AG10803 (cell line): ENCODE measurements at regions not wholly inside any gene's neighbourhood (a gene's known extent, or its start where the extent isn't known, plus 50 kb on each side); places are given as distances from the start of the nearest gene placed in this dataset.

Source experiments
- DNase-seq: peaks from one replicate; pipeline ENCODE4 v3.0.0; 2010; ENCODE audit warnings: low read depth
- H3K4me3 ChIP-seq: 2 replicates; pipeline ENCODE4 v1.5.1; 2011; ENCODE audit warnings: mild to moderate bottlenecking, low read length, control low read depth
- TF ChIP-seq, protein P1 (sequence below): conservative IDR thresholded peaks from 2 replicates; pipeline ENCODE4 v1.5.1; 2011; ENCODE audit warnings: mild to moderate bottlenecking, low read length, control low read depth, inconsistent platforms

GRCh38 chr4:160675550-160675949, 1488.2 kb downstream of the FSTL5 start:
- no peak for DNase-seq
- H3K4me3 ChIP-seq: no peak overlapping the region
- TF ChIP-seq, protein P1, sequence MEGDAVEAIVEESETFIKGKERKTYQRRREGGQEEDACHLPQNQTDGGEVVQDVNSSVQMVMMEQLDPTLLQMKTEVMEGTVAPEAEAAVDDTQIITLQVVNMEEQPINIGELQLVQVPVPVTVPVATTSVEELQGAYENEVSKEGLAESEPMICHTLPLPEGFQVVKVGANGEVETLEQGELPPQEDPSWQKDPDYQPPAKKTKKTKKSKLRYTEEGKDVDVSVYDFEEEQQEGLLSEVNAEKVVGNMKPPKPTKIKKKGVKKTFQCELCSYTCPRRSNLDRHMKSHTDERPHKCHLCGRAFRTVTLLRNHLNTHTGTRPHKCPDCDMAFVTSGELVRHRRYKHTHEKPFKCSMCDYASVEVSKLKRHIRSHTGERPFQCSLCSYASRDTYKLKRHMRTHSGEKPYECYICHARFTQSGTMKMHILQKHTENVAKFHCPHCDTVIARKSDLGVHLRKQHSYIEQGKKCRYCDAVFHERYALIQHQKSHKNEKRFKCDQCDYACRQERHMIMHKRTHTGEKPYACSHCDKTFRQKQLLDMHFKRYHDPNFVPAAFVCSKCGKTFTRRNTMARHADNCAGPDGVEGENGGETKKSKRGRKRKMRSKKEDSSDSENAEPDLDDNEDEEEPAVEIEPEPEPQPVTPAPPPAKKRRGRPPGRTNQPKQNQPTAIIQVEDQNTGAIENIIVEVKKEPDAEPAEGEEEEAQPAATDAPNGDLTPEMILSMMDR: no peak

- no peak for DNase-seq
- TF ChIP-seq, protein P1: no peak
- H3K4me3 ChIP-seq: no peak overlapping the region
These were observed 1478.1 kb downstream of the FSTL5 start for GRCh38 chr4:160685729-160686128.

DNA sequence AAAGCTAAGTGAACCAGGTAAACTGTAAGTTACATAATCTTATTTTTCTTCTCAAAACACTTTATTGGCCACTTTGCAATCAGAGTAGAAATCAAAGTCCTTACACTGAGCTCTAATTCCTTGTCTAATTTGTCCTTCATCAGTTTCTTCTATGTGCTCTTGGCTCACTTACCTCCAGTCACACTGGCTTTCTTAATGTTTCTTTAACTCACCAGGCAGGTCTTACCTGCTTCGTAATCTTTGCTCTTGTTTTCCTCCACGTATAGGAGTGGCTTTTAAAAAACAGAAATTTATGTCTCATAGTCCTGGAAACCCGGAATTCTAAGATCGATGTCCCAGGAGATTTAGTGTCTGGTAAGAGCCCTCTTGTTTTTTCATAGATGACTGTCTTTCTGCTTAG, 1462.1 kb downstream of the FSTL5 start:
- no peak overlapping the region for H3K4me3 ChIP-seq
- TF ChIP-seq, protein P1: no peak
- DNase-seq: no peak

GRCh38 chr4:160709026-160709425, 1454.8 kb downstream of the FSTL5 start:
- TF ChIP-seq, protein P1: no peak
- no peak for DNase-seq
- H3K4me3 ChIP-seq: no peak overlapping the region

- DNase-seq: no peak
- no peak overlapping the region for H3K4me3 ChIP-seq
- TF ChIP-seq, protein P1: no peak
These were observed 1454.3 kb downstream of the FSTL5 start for GRCh38 chr4:160709546-160709945.

DNA sequence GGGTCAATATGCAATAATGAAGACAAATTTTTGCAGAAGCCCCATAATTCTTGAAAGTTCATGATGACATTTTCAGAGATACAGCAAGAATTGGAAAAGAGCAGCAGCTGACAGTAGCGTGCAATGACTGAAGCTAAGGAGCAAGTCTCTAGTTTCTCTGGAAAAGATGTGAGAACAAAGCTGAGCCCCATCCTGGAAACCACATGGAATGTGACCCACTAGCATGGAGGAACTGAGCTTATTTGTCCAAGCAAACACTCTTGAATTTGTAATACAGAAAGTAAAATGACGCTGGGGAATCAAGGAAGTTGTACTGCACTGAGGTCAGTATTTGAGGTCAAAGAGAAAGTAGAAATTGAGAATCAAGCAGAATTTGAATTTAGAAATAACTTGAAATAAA, 1447.2 kb downstream of the FSTL5 start:
- no peak for DNase-seq
- TF ChIP-seq, protein P1: no peak
- H3K4me3 ChIP-seq: no peak overlapping the region

DNA sequence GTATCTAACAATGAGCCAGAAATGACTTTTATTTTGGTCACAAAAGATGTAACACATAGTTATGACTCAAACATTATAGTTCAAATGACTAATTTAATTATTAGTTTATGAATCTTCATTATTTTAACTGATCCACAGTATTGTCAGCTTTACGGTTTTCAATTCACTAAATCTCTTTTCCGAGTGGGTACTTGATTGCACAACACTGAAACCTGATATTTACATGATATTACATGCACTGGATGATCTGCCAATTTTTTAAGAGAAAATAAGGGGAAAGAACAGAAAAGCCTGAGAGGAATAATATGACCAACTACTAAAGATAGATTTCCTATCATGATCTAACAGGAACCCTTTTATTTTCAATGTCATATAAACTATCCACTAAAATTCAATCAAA, 1446.0 kb downstream of the FSTL5 start:
- H3K4me3 ChIP-seq: no peak overlapping the region
- TF ChIP-seq, protein P1: no peak
- no peak for DNase-seq
